HG02973 (cell line): ENCODE measurements at regions not wholly inside any gene's neighbourhood (a gene's known extent, or its start where the extent isn't known, plus 50 kb on each side); places are given as distances from the start of the nearest gene placed in this dataset.
"Not testable (repeated sequence)": the region's sequence is repeated elsewhere in the genome, so short reads cannot be mapped to it uniquely, and the experiment has no call there.

Experiments used
- ATAC-seq: cut with Tn5 transposase; IDR thresholded peaks from one replicate; pipeline ENCODE4 v1.9.1; 2021; ENCODE audit warnings: moderate library complexity; ENCODE audit not compliant: unreplicated experiment

DNA sequence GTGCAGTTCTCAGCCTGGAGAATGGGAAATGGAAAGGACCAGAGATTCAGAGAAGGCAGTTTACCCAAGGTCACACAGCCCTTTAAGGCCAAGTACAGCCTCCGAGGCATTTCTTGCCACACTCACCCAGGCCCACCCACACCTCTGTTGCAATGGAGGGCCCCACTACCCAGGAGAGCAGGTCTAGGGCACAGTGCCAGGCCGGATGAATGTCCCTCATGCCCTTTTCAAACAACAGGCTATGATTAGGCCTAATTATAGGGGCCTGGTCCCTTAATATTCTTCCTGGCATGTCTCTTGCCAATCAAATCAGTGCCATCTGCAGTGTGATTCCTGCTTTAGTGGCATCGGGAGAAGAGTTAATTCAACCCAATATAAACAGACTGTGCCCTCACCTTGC, 195.3 kb downstream of the KLRB1 start:
- ATAC-seq: not testable (repeated sequence)

- ATAC-seq: not testable (repeated sequence)
Observed at GRCh38 chr12:9411616-9412268, 196.0 kb downstream of the KLRB1 start.

GRCh38 chr12:9407425-9407748, 199.2 kb upstream of the PZP start:
- not testable (repeated sequence) for ATAC-seq

GRCh38 chr12:9406564-9407424, 198.6 kb upstream of the PZP start:
- ATAC-seq: no peak

DNA sequence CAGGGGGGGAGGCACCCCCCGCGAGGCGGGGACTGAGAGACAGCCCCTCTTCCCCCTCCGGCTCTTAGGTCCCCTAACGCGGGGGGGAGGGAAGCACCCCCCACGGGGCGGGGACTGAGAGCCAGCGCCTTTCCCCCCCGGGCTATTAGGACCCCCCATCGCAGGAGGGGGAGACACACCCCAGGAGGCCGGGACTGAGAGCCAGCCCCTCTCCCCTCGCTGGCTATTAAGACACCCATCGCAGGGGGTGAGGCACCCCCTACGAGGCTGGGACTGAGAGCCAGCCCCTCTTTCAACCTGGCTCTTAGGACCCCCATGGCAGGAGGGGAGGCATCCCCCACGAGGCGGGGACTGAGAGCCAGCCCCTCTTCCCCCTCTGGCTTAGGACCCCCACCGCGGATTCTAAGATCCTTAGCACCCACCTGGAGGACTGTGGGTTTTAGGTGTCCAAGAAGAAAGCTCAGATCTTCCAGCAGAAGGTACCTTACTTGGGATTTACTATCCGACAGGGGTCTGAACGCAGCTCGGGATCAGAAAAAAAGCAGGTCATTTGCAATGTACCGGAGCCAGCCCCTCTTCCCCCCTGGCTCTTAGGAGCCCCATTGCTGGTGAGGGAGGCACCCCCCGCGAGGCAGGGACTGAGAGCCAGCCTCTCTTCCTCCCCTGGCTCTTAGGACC, 197.8 kb upstream of the PZP start:
- no peak for ATAC-seq

DNA sequence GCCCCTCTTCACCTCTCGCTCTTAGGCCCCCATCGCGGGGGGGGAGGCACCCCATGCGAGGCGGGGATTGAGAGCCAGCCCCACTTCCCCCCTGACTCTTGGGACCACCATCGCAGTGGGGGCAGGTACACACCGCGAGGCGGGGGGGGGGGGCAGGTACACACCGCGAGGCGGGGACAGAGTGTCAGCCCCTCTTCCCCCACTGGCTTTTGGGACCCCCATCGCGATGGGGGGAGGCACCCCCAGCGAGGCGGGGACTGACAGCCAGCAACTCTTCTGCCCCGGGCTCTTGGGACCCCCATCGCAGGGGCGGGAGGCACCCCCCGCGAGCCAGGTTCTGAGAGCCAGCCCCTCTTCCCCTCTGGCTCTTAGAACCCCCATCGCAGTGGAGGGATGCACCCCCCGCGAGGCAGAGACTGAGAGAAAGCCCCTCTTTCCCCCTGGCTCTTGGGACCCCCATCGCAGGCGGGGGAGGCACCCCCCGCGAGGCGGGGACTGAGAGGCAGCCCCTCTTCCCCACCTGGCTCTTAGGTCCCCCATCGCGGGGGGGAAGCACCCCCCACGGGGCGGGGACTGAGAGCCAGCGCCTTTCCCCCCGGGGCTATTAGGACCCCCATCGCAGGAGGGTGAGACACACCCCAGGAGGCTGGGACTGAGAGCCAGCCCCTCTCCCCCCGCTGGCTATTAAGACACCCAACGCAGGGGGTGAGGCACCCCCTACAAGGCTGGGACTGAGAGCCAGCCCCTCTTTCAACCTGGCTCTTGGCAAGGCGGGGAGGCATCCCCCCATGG, 196.5 kb upstream of the PZP start:
- no peak for ATAC-seq

- ATAC-seq: no peak
Observed at GRCh38 chr12:9404031-9404430, 195.8 kb upstream of the PZP start.

DNA sequence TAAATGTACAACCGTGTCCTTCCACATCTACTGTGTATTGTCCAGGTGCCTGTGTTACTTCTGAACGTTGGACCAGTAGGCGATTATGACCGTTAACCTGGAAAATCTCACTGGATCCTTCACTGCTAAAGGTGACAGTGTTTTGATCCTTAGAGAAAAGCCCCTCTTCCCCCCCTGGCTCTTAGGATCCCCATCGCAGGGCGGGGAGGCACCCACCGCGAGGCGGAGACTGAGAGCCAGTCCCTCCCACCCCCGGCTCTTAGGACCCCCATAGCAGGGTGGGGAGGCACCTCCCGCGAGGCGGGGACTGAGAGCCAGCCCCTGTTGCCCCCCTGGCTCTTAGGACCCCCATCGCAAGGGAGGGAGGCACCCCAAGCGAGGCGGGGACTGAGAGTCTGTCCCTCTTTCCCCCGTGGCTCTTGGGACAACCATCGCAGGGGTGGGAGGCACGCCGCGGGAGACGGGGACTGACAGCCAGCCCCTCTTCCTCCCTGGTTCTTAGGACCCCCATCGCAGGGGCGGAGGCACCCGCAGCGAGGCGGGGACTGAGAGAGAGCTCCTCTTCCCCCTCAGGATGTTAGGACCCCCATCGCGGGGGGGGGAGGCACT, 194.3 kb upstream of the PZP start:
- not testable (repeated sequence) for ATAC-seq

DNA sequence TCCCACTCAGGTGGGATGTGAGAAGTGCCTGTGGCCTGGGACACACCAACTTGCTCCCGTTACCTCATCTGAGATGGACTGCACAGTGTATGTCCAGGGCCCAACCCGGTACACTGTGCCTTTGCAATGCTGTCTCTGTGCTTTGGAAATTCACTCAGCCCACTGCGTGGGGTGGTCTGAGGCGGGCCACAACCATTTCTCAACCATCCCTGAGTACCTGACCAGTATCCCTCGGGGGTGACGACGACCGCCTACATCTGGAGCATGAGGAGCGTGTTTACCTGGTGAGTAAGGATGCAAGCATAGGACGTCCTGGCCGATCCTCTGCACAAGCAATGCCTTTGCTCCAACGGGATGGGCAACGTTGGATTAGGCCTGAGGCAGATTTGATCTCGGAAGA, 188.2 kb upstream of the PZP start:
- not testable (repeated sequence) for ATAC-seq

DNA sequence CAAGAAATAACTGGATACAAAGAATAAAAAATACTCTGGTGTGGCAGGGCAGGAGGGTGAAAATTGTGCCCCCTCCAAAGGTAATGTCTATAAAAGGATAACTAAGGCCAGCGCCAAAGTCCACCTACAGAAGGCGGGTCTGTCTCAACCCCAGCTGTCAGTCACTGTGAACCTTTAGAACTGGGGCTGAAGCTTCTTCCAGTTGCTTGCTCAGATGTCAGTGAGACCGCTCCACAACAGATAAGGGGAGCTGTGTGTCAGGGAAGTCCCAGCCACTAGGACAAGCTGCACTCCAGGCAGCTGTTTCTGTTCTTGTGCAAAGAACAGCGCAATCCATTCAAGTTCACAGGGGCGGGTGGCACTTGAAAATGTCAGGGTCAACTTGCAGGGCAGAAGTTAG, 187.0 kb upstream of the PZP start:
- ATAC-seq: not testable (repeated sequence)

DNA sequence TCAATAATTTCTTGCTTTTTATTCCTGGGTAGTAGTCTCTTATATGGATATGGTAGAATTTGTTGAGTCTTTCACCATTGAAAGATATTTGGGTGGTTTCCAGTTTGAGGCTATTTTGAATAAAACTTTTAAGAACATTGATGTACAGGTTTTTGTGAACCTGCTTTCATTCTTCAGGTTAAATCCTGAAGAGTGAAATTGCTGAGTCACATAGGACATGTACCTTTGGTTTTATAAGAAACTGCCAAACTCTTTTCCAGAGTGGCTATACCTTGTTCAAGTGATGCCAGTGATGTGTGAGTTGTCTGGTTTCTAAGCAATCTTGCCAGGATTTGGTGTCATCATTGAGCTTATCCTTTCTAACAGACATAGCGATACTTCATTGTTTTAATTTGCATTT, 184.6 kb upstream of the PZP start:
- ATAC-seq: no peak

DNA sequence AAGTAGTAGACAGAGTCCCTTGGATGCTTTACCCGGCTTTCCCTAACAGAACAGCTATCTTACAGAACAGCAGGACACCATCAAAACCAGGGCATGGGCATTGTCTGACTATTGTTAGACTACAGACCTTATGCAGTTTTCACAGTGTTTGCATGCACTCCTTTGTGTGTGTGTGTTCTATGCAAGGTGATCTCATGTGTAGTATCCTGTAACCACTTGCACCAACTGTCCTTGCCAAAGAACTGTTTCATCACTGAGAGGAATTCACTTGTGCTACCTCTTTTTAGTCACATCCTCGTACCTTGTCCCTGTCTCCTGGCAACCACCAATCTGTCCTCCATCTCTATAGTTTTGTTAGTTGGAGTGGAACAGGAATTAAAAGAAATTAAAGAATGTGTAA, 183.6 kb upstream of the PZP start:
- ATAC-seq: no peak

- ATAC-seq: no peak
Observed at GRCh38 chr12:9390761-9391160, 182.6 kb upstream of the PZP start.

DNA sequence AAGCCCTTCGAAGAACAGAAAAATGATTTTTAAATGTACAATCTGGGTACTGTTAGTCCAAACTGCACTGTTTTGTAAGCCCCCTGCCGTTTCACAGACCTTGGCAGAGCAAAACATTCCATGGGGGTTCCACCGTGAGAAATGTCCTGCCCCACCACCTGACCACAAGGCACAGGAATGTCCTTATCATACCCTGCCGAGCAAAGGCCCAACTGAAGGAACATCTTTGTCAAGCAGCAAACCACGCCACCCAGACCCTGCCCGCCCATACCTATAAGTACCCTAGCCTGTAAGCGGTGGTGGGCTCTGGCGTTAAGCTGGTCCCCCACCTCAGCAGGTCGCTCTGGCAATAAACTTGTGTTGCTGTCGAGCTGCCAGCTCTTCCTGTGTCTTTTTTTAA, 181.6 kb upstream of the PZP start:
- ATAC-seq: no peak

DNA sequence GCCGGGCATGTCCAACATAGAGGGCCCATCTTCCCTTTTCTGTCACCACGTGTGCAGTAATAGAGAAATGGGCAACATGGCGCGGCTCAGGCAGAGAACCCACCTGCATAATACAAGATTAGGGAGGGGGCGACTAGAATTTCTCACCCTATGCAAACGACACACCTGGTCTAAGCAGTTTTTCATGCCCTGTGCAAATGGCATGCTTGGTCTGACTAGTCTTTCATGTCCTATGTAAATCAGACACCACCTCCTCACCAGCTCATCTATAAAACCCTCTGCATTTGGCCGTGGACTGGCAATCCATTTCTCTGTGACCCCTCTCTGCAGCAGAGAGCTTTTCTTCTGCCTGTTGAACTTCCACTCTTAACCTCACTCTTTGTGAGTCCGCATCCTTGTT, 180.2 kb upstream of the PZP start:
- no peak for ATAC-seq

DNA sequence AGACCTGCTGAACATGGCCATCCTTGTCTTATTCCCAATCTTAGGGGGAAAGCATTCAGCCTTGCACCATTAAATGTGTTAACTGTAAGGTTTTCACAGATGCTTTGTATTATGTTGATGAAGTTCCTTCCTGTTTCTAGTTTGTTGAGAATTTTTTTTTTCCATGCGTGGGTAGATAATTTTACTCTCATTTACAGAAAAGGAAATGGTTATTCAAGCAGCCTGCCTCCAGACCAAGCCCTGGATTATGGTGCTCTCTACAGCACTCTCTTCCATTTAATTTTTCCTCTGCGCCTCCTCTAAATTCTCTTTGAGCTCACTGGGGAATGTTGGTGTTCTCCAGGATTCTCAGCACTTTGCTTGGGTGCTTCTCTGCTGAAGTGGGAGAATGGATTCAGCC, 179.3 kb upstream of the PZP start:
- ATAC-seq: no peak

DNA sequence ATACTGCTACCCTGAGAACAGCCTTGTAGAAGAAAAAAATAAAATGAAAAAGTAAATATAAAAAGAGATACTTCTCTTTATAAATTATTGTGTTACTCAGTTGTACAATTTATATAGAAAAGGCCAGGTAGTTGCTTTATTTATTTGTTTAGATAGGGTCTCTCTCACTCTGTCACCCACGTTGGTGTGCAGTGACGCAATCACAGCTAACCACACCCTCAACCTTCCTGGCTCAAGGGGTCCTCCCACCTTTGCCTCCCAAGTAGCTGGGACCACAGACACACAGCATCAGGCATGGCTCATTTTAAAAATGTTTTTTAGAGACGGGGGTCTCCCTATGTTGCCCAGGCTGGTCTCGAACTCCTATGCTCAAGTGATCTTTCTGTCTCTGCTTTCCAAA, 175.4 kb upstream of the PZP start:
- ATAC-seq: no peak

GRCh38 chr12:9381619-9382018, 173.4 kb upstream of the PZP start:
- ATAC-seq: no peak

DNA sequence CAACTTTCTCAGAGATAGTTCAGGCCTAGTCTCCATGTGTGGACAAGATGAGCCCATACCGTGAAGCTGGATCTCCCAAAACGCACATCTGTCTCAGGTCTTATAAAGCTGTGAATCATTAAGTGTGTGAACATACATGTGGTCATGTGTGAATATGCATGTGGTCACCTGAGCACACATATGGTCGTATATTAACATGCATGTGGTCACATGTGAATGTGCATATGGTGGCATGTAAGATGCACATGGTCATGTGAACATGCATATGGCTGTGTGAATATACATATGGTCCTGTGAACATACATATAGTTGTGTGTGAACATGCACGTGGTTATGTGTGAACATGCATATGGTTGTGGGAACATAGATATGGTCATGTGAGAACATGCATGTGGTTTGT, 172.5 kb upstream of the PZP start:
- ATAC-seq: no peak

GRCh38 chr12:9379023-9379742, 171.0 kb upstream of the PZP start:
- no peak for ATAC-seq
